ENCODE measurements at regions not wholly inside any gene's neighbourhood (a gene's known extent, or its start where the extent isn't known, plus 50 kb on each side); places are given as distances from the start of the nearest gene placed in this dataset.

GRCh38 chr19:33894787-33895186 is 98.1 kb downstream of the KCTD15 start:
- TF ChIP-seq EP300 (IDR thresholded peaks at IDR 0.05): no peak
- no peak for TF ChIP-seq CTCF (IDR thresholded peaks at IDR 0.05)
- TF ChIP-seq POLR2A (IDR thresholded peaks at IDR 0.05): no peak

All from suprapubic skin (tissue), 3 donors.